Activated CD8-positive, alpha-beta T cell treated with anti-CD3 and anti-CD28 coated beads for 36 hours (primary cell): ENCODE measurements at regions not wholly inside any gene's neighbourhood (a gene's known extent, or its start where the extent isn't known, plus 50 kb on each side); places are given as distances from the start of the nearest gene placed in this dataset.

Experiments
- ATAC-seq: fragments of 200-7000 bp; cut with Tn5 transposase; one replicate; pipeline ENCODE4 v1.10.0; 2021; ENCODE audit warnings: mild to moderate bottlenecking, moderate library complexity
- CTCF ChIA-PET: fragments of 350-600 bp; sonication (Branson Sonifier 250); formaldehyde crosslinking; loops from one replicate; lab custom pipeline; 2021; ENCODE audit warnings: antibody characterized with exemption; lab: Charles Lee
- POLR2A ChIA-PET: fragments of 350-600 bp; sonication (Branson Sonifier 250); formaldehyde crosslinking; loops from one replicate; lab custom pipeline; 2021; ENCODE audit warnings: antibody characterized with exemption; lab: Charles Lee
- DNase-seq: peaks from one replicate; pipeline ENCODE4 v3.0.0-alpha.2; 2020
- H3K27ac Mint-ChIP-seq: one replicate; pipeline ENCODE4 v1.8.0; 2021; ENCODE audit warnings: mild to moderate bottlenecking, mixed read lengths
- H3K27me3 Mint-ChIP-seq: one replicate; pipeline ENCODE4 v1.8.0; 2021; ENCODE audit warnings: mixed read lengths
- H3K36me3 Mint-ChIP-seq: one replicate; pipeline ENCODE4 v1.8.0; 2021; ENCODE audit warnings: low read depth, mixed read lengths
- H3K4me1 Mint-ChIP-seq: one replicate; pipeline ENCODE4 v1.8.0; 2021; ENCODE audit warnings: low read depth, mixed read lengths
- H3K4me3 Mint-ChIP-seq: one replicate; pipeline ENCODE4 v1.8.0; 2021; ENCODE audit warnings: mild to moderate bottlenecking, moderate library complexity, mixed read lengths
- H3K9me3 Mint-ChIP-seq: one replicate; pipeline ENCODE4 v1.8.0; 2021; ENCODE audit warnings: mixed read lengths
- intact Hi-C: fragments of 100-400 bp; cut with micrococcal nuclease; formaldehyde crosslinking; loops from one replicate; pipeline ENCODE4 v1.10.0; 2022
- TF ChIP-seq, protein P1 (sequence below): fragments of 200-600 bp; IDR thresholded peaks from one replicate; pipeline ENCODE4 v1.8.0; 2022; ENCODE audit warnings: antibody characterized with exemption, mild to moderate bottlenecking

DNA sequence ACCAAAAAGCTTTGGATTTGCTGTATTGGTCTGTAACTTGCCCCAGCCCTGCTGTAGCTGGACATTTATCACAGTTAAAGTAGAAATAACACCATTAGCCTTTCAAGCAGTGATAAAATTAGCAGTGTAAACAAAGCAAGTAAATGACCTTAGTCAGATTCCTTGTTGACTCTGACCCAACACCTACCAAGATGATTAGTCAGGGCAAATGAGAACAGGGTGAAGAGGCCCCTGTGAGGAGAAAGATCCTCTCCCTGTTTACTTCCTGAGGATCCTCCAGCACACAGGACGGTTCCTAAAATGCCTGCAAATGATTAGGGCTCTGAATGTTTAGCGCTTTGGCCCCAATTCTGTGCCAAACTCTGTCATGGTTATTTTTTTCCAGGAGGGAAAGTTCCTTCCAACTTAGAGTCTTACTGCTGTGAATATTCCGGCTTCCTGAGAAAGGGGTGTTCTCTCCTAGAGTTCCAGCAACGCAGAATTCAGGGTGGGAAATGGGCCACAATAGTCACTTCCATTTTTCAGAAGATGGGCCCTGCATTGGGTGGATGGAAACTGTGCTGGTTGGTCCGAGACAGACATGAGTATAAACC lies 259.0 kb upstream of the MYOCD start:
- TF ChIP-seq, protein P1, sequence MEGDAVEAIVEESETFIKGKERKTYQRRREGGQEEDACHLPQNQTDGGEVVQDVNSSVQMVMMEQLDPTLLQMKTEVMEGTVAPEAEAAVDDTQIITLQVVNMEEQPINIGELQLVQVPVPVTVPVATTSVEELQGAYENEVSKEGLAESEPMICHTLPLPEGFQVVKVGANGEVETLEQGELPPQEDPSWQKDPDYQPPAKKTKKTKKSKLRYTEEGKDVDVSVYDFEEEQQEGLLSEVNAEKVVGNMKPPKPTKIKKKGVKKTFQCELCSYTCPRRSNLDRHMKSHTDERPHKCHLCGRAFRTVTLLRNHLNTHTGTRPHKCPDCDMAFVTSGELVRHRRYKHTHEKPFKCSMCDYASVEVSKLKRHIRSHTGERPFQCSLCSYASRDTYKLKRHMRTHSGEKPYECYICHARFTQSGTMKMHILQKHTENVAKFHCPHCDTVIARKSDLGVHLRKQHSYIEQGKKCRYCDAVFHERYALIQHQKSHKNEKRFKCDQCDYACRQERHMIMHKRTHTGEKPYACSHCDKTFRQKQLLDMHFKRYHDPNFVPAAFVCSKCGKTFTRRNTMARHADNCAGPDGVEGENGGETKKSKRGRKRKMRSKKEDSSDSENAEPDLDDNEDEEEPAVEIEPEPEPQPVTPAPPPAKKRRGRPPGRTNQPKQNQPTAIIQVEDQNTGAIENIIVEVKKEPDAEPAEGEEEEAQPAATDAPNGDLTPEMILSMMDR, result no peak
- POLR2A ChIA-PET, result no interaction called here
- Mint-ChIP-seq H3K4me3 (no peak overlapping the region), H3K27ac (no peak overlapping the region), H3K36me3 (no peaks in the 10 kb centered on the region), H3K9me3 (no peaks in the 10 kb centered on the region), H3K4me1 (no peaks in the 10 kb centered on the region), H3K27me3 (no peaks in the 10 kb centered on the region)
- no peak for ATAC-seq
- CTCF ChIA-PET, result no interaction called here
- intact Hi-C loops, result no loop called here
- no peak for DNase-seq

DNA sequence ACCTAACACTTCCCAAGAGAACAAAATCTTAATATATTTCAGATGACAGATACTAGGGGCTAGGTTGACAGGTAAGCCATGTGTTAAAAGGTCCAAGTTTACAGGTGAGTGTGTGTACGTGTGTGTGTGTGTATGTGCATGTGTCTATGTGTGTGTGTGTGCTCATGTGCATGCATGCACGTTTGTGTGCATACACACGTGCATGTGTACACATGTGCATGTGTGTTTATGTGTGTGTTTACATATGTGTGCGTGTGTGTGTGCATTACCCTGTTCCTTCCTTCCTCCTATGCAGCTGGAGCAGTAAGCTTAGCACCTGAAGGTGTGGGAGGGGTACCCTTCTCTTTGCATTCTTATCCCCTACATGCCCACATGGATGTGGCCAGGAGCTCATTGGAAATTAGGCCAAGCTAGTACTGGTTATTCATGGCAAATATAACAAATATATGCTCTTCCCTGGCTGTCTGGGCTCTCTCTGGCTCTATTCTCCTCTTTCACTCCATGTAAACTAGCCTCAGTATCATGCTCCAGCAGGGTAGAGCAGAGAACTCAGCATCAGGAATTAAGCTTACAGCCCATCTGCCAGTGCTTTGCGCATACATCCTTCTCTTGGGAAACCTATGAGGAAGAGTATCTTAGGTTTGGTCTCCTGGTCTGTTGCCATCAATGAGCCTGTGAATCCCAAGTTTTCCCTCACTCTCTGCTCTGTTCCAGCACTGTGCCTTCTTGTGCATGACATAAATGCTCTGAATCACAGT lies 258.0 kb upstream of the MYOCD start:
- ChIA-PET CTCF (no interaction called here), POLR2A (no interaction called here)
- DNase-seq (no peak), ATAC-seq (no peak)
- no peak overlapping the region for H3K27ac Mint-ChIP-seq
- H3K4me3 Mint-ChIP-seq, result no peak overlapping the region
- H3K9me3 Mint-ChIP-seq, result no peaks in the 10 kb centered on the region
- intact Hi-C loops, result no loop called here
- no peaks in the 10 kb centered on the region for H3K4me1 Mint-ChIP-seq
- no peaks in the 10 kb centered on the region for H3K36me3 Mint-ChIP-seq
- TF ChIP-seq, protein P1, result no peak
- H3K27me3 Mint-ChIP-seq, result no peaks in the 10 kb centered on the region

DNA sequence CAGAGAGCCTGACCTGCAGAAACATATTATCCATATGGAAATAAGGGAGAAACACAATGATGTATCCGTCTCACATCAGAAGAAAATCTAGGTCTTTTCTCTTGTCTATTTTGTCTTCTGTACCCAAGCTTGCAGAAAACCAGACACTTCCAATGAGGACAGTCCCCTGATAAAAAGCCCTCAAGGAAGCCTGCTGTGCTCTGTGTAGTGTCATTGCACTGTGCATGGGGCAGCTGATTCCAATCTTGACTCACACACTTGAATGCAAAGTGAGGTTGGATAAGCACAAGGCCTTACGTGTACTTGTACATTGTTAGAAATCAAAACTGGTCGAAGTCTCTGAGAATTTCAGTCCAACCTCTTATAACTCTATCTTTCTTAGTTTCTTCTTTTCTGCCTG lies 256.6 kb upstream of the MYOCD start:
- ChIA-PET POLR2A (no interaction called here), CTCF (no interaction called here)
- no peaks in the 10 kb centered on the region for H3K36me3 Mint-ChIP-seq
- ATAC-seq (no peak), DNase-seq (no peak)
- no peaks in the 10 kb centered on the region for H3K4me1 Mint-ChIP-seq
- no peaks in the 10 kb centered on the region for H3K27me3 Mint-ChIP-seq
- TF ChIP-seq, protein P1, result no peak
- H3K9me3 Mint-ChIP-seq, result no peaks in the 10 kb centered on the region
- H3K27ac Mint-ChIP-seq, result no peak overlapping the region
- intact Hi-C loops, result no loop called here
- H3K4me3 Mint-ChIP-seq, result no peak overlapping the region

DNA sequence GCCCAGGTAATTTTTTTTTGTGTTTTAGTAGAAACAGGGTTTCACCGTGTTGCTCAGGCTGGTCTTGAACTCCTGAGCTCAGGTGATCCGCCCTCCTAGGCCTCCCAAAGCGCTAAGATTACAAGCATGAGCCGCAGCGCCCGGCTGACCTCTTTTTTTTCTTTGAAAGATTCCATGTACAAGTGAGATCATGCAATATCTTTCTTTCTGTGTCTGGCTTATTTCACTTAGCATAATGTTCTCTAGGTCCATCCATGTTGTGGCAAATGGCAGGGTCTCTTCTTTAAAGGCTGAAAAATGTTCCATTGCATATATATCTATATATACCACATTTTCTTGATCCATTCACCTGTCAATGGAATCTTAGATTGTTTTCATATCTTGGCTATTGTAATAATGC lies 255.0 kb upstream of the MYOCD start:
- no peak for ATAC-seq
- intact Hi-C loops, result no loop called here
- Mint-ChIP-seq H3K4me3 (no peak overlapping the region), H3K9me3 (no peaks in the 10 kb centered on the region), H3K27me3 (no peaks in the 10 kb centered on the region), H3K36me3 (no peaks in the 10 kb centered on the region), H3K27ac (no peak overlapping the region), H3K4me1 (no peaks in the 10 kb centered on the region)
- TF ChIP-seq, protein P1, result no peak
- ChIA-PET POLR2A (no interaction called here), CTCF (interaction anchor here (0.7 kb wide), 1 partner anchor 31 kb away, joined by 3 read pairs; no protein-coding TSS in a partner anchor)
- DNase-seq, result no peak

DNA sequence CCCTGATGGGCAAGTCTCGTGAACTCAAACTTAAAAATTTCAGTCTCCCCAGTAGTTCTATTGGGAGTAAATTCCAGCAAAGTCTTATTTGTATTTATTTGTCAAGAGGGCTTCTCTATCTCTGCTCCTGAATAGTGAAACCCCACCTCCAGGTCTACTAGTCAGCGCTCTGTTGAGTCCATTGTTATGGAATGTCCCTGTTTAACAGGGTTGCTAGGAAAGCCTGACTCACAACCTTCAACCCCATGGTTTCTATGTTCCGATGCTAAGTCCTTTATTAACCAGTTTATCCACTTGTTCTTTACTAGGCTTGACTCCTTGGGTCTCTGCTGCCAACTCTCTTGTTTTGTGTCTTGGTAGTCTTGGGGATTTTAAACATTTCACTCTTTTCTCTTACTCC lies 250.7 kb upstream of the MYOCD start:
- Mint-ChIP-seq H3K27me3 (no peaks in the 10 kb centered on the region), H3K4me3 (no peak overlapping the region), H3K4me1 (no peaks in the 10 kb centered on the region), H3K9me3 (peaks cover 4% of the 10 kb centered on the region), H3K27ac (no peak overlapping the region), H3K36me3 (no peaks in the 10 kb centered on the region)
- intact Hi-C loops, result no loop called here
- ChIA-PET POLR2A (no interaction called here), CTCF (no interaction called here)
- TF ChIP-seq, protein P1, result no peak
- ATAC-seq (no peak), DNase-seq (no peak)
